ENCODE measurements at regions not wholly inside any gene's neighbourhood (a gene's known extent, or its start where the extent isn't known, plus 50 kb on each side); places are given as distances from the start of the nearest gene placed in this dataset.

DNA sequence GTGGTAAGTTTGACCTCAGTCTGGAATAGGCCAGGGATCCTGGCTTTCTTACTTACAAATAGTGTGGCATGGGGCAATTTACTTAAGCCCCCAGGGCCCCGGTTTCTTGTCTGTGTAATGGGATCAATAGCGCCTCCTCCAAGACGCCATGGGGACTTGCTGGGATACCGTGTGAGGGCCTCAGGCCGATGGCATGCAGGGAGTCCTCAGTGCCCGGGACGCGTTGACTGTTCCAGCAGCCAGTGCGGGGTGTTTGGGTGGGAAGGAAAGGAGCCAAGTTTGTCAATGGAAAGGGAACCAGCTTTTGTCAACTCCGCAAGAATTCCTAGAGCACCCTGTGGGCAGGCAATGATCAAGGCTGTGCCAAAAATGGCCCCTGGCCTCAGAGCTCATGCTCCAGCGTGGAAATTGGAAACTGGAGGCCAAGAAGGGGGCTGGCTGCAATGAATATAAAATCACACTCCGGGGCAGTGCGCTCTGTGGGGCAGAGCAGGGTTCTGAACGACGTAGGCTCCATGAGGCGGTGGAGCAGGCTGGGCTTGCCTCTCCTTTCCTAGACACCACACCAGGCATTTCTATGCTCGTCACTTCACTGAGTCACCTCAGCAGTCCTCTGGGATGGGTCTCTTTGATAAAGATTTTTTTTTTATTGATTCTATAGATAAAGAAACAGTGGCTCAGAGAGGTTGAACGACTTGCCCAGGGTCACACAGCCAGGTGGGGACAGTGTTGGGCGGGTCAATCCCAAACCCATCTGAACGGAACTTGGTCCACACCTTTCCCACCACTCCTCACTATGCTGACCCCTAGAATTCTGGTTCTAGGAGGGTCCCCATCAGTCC lies 56.7 kb upstream of the ASAP2 start:
- Histone ChIP-seq H3K4me3 (ENCODE audit: low read length) (no peak overlapping the region), H3K4me2 (ENCODE audit: low read length) (no peak overlapping the region), H3K9ac (ENCODE audit: low read length) (no peak overlapping the region), H2AFZ (ENCODE audit: low read length) (no peak overlapping the region), H3K27ac (ENCODE audit: low read length) (no peak overlapping the region), H3K79me2 (ENCODE audit: low read length) (no peaks in the 10 kb centered on the region), H3K9me3 (ENCODE audit: low read length) (no peaks in the 10 kb centered on the region), H3K27me3 (ENCODE audit: low read length) (no peaks in the 10 kb centered on the region), H3K36me3 (ENCODE audit: low read depth, low read length) (no peaks in the 10 kb centered on the region), H3F3A (ENCODE audit: low read length, unreplicated experiment) (no peaks in the 10 kb centered on the region), H4K20me1 (ENCODE audit: low read length) (no peaks in the 10 kb centered on the region), H3K9me2 (replicated peaks; ENCODE audit: low read length) (no peaks in the 10 kb centered on the region), H3K4me1 (ENCODE audit: insufficient read depth, low read length) (peaks cover 14% of the 10 kb centered on the region)
- DNase-seq (no peak), ATAC-seq (no peak)
- no TSS peak for BruUV-seq (replicated peaks)
- TF ChIP-seq EZH2phosphoT487 (IDR thresholded peaks at IDR 0.05; ENCODE audit: borderline replicate concordance, low read length) (no peak), EZH2 (IDR thresholded peaks at IDR 0.05; ENCODE audit: low read length, unreplicated experiment) (no peak)
- TF ChIP-seq, protein P1, sequence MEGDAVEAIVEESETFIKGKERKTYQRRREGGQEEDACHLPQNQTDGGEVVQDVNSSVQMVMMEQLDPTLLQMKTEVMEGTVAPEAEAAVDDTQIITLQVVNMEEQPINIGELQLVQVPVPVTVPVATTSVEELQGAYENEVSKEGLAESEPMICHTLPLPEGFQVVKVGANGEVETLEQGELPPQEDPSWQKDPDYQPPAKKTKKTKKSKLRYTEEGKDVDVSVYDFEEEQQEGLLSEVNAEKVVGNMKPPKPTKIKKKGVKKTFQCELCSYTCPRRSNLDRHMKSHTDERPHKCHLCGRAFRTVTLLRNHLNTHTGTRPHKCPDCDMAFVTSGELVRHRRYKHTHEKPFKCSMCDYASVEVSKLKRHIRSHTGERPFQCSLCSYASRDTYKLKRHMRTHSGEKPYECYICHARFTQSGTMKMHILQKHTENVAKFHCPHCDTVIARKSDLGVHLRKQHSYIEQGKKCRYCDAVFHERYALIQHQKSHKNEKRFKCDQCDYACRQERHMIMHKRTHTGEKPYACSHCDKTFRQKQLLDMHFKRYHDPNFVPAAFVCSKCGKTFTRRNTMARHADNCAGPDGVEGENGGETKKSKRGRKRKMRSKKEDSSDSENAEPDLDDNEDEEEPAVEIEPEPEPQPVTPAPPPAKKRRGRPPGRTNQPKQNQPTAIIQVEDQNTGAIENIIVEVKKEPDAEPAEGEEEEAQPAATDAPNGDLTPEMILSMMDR (conservative IDR thresholded peaks at IDR 0.05; ENCODE audit: low read depth, low read length) = no peak
- intact Hi-C loops (cut with micrococcal nuclease) = no loop called here
- ChIA-PET POLR2A (ENCODE audit: unreplicated experiment) (no interaction called here), CTCF (no interaction called here)

DNA sequence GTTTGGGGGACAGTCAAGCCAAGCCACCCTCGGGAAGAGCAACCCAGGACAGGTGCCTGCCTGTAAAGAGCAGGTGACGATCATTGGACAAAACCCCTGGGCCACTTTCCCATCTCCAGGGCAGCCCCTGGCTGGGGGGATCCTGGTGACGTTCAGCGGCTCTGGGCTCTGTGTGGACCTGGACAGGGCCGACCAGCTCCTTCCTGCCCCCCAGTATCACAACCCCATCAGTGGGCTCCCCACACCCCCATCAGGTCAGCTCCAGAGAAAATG lies 57.3 kb upstream of the ASAP2 start:
- H3K4me1 ChIP-seq (ENCODE audit: insufficient read depth, low read length) = peaks cover 14% of the 10 kb centered on the region
- ChIA-PET CTCF (no interaction called here), POLR2A (ENCODE audit: unreplicated experiment) (no interaction called here)
- no peak overlapping the region for H3K27ac ChIP-seq (ENCODE audit: low read length)
- no peak overlapping the region for H3K4me3 ChIP-seq (ENCODE audit: low read length)
- intact Hi-C loops (cut with micrococcal nuclease) = no loop called here
- H3K9ac ChIP-seq (ENCODE audit: low read length) = no peak overlapping the region
- TF ChIP-seq, protein P1 (conservative IDR thresholded peaks at IDR 0.05; ENCODE audit: low read depth, low read length) = no peak
- TF ChIP-seq EZH2phosphoT487 (IDR thresholded peaks at IDR 0.05; ENCODE audit: borderline replicate concordance, low read length) (no peak), EZH2 (IDR thresholded peaks at IDR 0.05; ENCODE audit: low read length, unreplicated experiment) (no peak)
- no peaks in the 10 kb centered on the region for H3K9me2 ChIP-seq (replicated peaks; ENCODE audit: low read length)
- no peak overlapping the region for H2AFZ ChIP-seq (ENCODE audit: low read length)
- BruUV-seq (replicated peaks) = no TSS peak
- H4K20me1 ChIP-seq (ENCODE audit: low read length) = no peaks in the 10 kb centered on the region
- H3K36me3 ChIP-seq (ENCODE audit: low read depth, low read length) = no peaks in the 10 kb centered on the region
- DNase-seq (no peak), ATAC-seq (no peak)
- H3F3A ChIP-seq (ENCODE audit: low read length, unreplicated experiment) = no peaks in the 10 kb centered on the region
- no peaks in the 10 kb centered on the region for H3K27me3 ChIP-seq (ENCODE audit: low read length)
- H3K4me2 ChIP-seq (ENCODE audit: low read length) = no peak overlapping the region
- no peaks in the 10 kb centered on the region for H3K9me3 ChIP-seq (ENCODE audit: low read length)
- H3K79me2 ChIP-seq (ENCODE audit: low read length) = no peaks in the 10 kb centered on the region

DNA sequence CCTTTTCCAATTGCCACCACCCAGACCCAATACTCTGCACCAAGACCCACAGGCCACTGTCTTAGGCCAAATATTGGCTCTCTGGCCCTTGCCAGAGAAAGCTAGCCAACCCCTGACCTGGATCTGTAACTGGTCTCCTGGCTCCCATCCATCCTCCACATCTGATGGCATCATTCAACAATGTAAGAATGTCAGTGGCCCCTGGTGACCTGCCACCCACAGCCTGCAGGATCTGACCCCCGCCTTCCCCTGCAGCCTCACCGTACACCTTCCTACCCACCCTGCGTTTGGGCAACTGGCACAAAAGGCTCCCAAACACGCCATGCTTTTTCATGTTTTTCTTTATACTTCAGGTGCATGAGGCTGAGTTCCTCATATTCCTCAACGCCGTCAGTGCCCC lies 60.0 kb upstream of the ASAP2 start:
- Histone ChIP-seq H2AFZ (ENCODE audit: low read length) (no peak overlapping the region), H3K36me3 (ENCODE audit: low read depth, low read length) (no peaks in the 10 kb centered on the region), H3K27ac (ENCODE audit: low read length) (no peak overlapping the region), H3K9ac (ENCODE audit: low read length) (no peak overlapping the region), H3K4me3 (ENCODE audit: low read length) (no peak overlapping the region), H3K27me3 (ENCODE audit: low read length) (no peaks in the 10 kb centered on the region), H4K20me1 (ENCODE audit: low read length) (no peaks in the 10 kb centered on the region), H3K79me2 (ENCODE audit: low read length) (no peaks in the 10 kb centered on the region), H3K9me3 (ENCODE audit: low read length) (no peaks in the 10 kb centered on the region), H3K4me1 (ENCODE audit: insufficient read depth, low read length) (peaks cover 28% of the 10 kb centered on the region), H3K9me2 (replicated peaks; ENCODE audit: low read length) (no peaks in the 10 kb centered on the region), H3K4me2 (ENCODE audit: low read length) (peak overlapping the region; percentile 21), H3F3A (ENCODE audit: low read length, unreplicated experiment) (no peaks in the 10 kb centered on the region)
- TF ChIP-seq EZH2 (IDR thresholded peaks at IDR 0.05; ENCODE audit: low read length, unreplicated experiment) (no peak), EZH2phosphoT487 (IDR thresholded peaks at IDR 0.05; ENCODE audit: borderline replicate concordance, low read length) (no peak)
- TF ChIP-seq, protein P1 (conservative IDR thresholded peaks at IDR 0.05; ENCODE audit: low read depth, low read length) = no peak
- BruUV-seq (replicated peaks) = no TSS peak
- ATAC-seq (no peak), DNase-seq (peak; percentile 49)
- ChIA-PET POLR2A (ENCODE audit: unreplicated experiment) (no interaction called here), CTCF (no interaction called here)
- intact Hi-C loops (cut with micrococcal nuclease) = no loop called here

Measured in PC-3 (cell line).